T47D (cell line): ENCODE measurements at regions not wholly inside any gene's neighbourhood (a gene's known extent, or its start where the extent isn't known, plus 50 kb on each side); places are given as distances from the start of the nearest gene placed in this dataset.

Experiments used
- DNase-seq, 2 experiments: peaks; one replicate each; pipeline versions ENCODE4 v3.0.0 to v3.0.0-alpha.2; 2011 to 2012; ENCODE audit warnings: low read depth in 1 of 2, low spot score in 1 of 2
- JUND ChIP-seq: IDR thresholded peaks from 2 replicates; pipeline ENCODE4 v1.6.1; 2012; ENCODE audit warnings: low read depth
- in situ Hi-C: cut with HindIII; loops from 2 replicates; pipeline ENCODE4 v1.10.0; 2016; ENCODE audit warnings: low sequenced_read_pairs, low pct_unique_long_range_greater_than_20kb

- no peak for TF ChIP-seq JUND
- in situ Hi-C loops = no loop called here
- no peak for DNase-seq
These were observed 115.6 kb upstream of the CADPS start for GRCh38 chr3:62990704-62991413.

GRCh38 chr3:62992520-62992919, 117.3 kb upstream of the CADPS start:
- TF ChIP-seq JUND = no peak
- peak in 1 of 2 experiments; percentile 65 for DNase-seq
- in situ Hi-C loops = no loop called here

- in situ Hi-C loops = no loop called here
- TF ChIP-seq JUND = no peak
- no peak for DNase-seq
These were observed 119.9 kb upstream of the CADPS start for GRCh38 chr3:62995119-62995518.

- DNase-seq = no peak
- in situ Hi-C loops = no loop called here
- no peak for TF ChIP-seq JUND
These were observed 120.3 kb upstream of the CADPS start for GRCh38 chr3:62995530-62995929.

GRCh38 chr3:62997369-62997768, 122.2 kb upstream of the CADPS start:
- no peak for TF ChIP-seq JUND
- DNase-seq = no peak
- in situ Hi-C loops = no loop called here

GRCh38 chr3:62999158-62999557, 123.9 kb upstream of the CADPS start:
- in situ Hi-C loops = no loop called here
- no peak for TF ChIP-seq JUND
- DNase-seq = no peak

GRCh38 chr3:62999791-63000190, 124.6 kb upstream of the CADPS start:
- DNase-seq = no peak
- in situ Hi-C loops = no loop called here
- no peak for TF ChIP-seq JUND

GRCh38 chr3:63004448-63004847, 129.2 kb upstream of the CADPS start:
- no peak for DNase-seq
- TF ChIP-seq JUND = no peak
- in situ Hi-C loops = no loop called here

- TF ChIP-seq JUND = no peak
- in situ Hi-C loops = no loop called here
- peak in 1 of 2 experiments; percentile 11 for DNase-seq
These were observed 140.5 kb upstream of the CADPS start for GRCh38 chr3:63015614-63016309.

GRCh38 chr3:63022114-63022513, 146.9 kb upstream of the CADPS start:
- TF ChIP-seq JUND = no peak
- no peak for DNase-seq
- in situ Hi-C loops = no loop called here

GRCh38 chr3:63026722-63027121, 151.5 kb upstream of the CADPS start:
- no peak for DNase-seq
- TF ChIP-seq JUND = no peak
- in situ Hi-C loops = no loop called here

- no peak for TF ChIP-seq JUND
- in situ Hi-C loops = no loop called here
- peak in 1 of 2 experiments; percentile 56 for DNase-seq
These were observed 154.1 kb upstream of the CADPS start for GRCh38 chr3:63029326-63029725.

GRCh38 chr3:63029921-63030320, 154.7 kb upstream of the CADPS start:
- DNase-seq = peak in 1 of 2 experiments; percentile 83
- in situ Hi-C loops = no loop called here
- TF ChIP-seq JUND = no peak
